C4-2B (cell line): ENCODE measurements at regions not wholly inside any gene's neighbourhood (a gene's known extent, or its start where the extent isn't known, plus 50 kb on each side); places are given as distances from the start of the nearest gene placed in this dataset.

ENCODE experiments used
- H3K27ac ChIP-seq: fragments of 450-650 bp; 2 replicates; pipeline ENCODE4 v1.5.1; 2017
- CTCF ChIP-seq: fragments of 450-650 bp; conservative IDR thresholded peaks from 2 replicates; pipeline ENCODE4 v1.5.1; 2017; ENCODE audit warnings: mild to moderate bottlenecking
- ZFX ChIP-seq: fragments of 450-650 bp; IDR thresholded peaks from 2 replicates; pipeline ENCODE4 v1.6.1; 2017

GRCh38 chr13:50261130-50261901 lies 246.1 kb downstream of the KCNRG start:
- TF ChIP-seq ZFX (no peak), CTCF (no peak)
- no peak overlapping the region for H3K27ac ChIP-seq

- TF ChIP-seq CTCF (no peak), ZFX (no peak)
- H3K27ac ChIP-seq, result no peak overlapping the region
Measured at GRCh38 chr13:50267066-50267465, 251.8 kb downstream of the KCNRG start.

GRCh38 chr13:50267917-50268316 lies 252.7 kb downstream of the KCNRG start:
- TF ChIP-seq ZFX (no peak), CTCF (no peak)
- H3K27ac ChIP-seq, result no peak overlapping the region

- no peak for TF ChIP-seq ZFX
- TF ChIP-seq CTCF, result 0 out of 2 replicates have a peak, but pooled peaks have one; percentile 6
- no peak overlapping the region for H3K27ac ChIP-seq
Measured at GRCh38 chr13:50268500-50268899, 253.3 kb downstream of the KCNRG start.

GRCh38 chr13:50274181-50274580 lies 258.9 kb downstream of the KCNRG start:
- H3K27ac ChIP-seq, result no peak overlapping the region
- no peak for TF ChIP-seq ZFX
- no peak for TF ChIP-seq CTCF

- TF ChIP-seq CTCF, result no peak; the same call in 1 of the 2 replicates
- TF ChIP-seq ZFX, result no peak
- H3K27ac ChIP-seq, result no peak overlapping the region
Measured at GRCh38 chr13:50275392-50276063, 260.3 kb downstream of the KCNRG start.

GRCh38 chr13:50276550-50276949 lies 261.3 kb downstream of the KCNRG start:
- H3K27ac ChIP-seq, result no peak overlapping the region
- TF ChIP-seq CTCF (no peak), ZFX (no peak)
